ENCODE measurements at regions not wholly inside any gene's neighbourhood (a gene's known extent, or its start where the extent isn't known, plus 50 kb on each side); places are given as distances from the start of the nearest gene placed in this dataset.
A peak's percentile ranks its signal among the peaks of the same experiment; 100 is the strongest.

- Histone ChIP-seq H3K4me3 (ENCODE audit: low read length) (no peak overlapping the region), H3F3A (ENCODE audit: insufficient read depth, low read length, poor library complexity, severe bottlenecking) (no peaks in the 10 kb centered on the region), H3K9ac (ENCODE audit: low read length) (no peak overlapping the region), H3K9me2 (ENCODE audit: insufficient read depth, low read length) (no peaks in the 10 kb centered on the region), H3K4me2 (ENCODE audit: low read length) (no peak overlapping the region), H3K27ac (ENCODE audit: low read length) (no peak overlapping the region), H4K20me1 (ENCODE audit: insufficient read depth) (no peaks in the 10 kb centered on the region), H3K79me2 (replicated peaks; ENCODE audit: insufficient read depth, low read length) (no peaks in the 10 kb centered on the region), H3K27me3 (ENCODE audit: insufficient read depth, low read depth, low read length) (no peaks in the 10 kb centered on the region), H3K9me3 (ENCODE audit: low read length) (no peaks in the 10 kb centered on the region), H2AFZ (ENCODE audit: low read depth, low read length) (no peak overlapping the region), H3K36me3 (ENCODE audit: insufficient read depth, low read length) (no peaks in the 10 kb centered on the region)
- no peak for TF ChIP-seq CTCF (IDR thresholded peaks at IDR 0.05; ENCODE audit: poor library complexity, severe bottlenecking)
- TF ChIP-seq TAF1 (IDR thresholded peaks at IDR 0.05; ENCODE audit: low read depth), result no peak
- no peak for TF ChIP-seq EZH2 (IDR thresholded peaks at IDR 0.05; ENCODE audit: borderline replicate concordance, insufficient read depth, low read length, poor library complexity, severe bottlenecking)
- no peak for TF ChIP-seq REST (IDR thresholded peaks at IDR 0.05; ENCODE audit: borderline replicate concordance)
- TF ChIP-seq RAD21 (conservative IDR thresholded peaks at IDR 0.05), result no peak
- no peak for TF ChIP-seq MXI1 (conservative IDR thresholded peaks at IDR 0.05; ENCODE audit: poor library complexity, severe bottlenecking)
- no peak for TF ChIP-seq POLR2AphosphoS5 (IDR thresholded peaks at IDR 0.05)
- no peak for TF ChIP-seq SMC3 (conservative IDR thresholded peaks at IDR 0.05; ENCODE audit: poor library complexity)
- TF ChIP-seq EP300 (conservative IDR thresholded peaks at IDR 0.05; ENCODE audit: poor library complexity, severe bottlenecking), result no peak
These were observed 161.5 kb upstream of the NT5C1B start for GRCh38 chr2:18750672-18751554.

- no peak overlapping the region for H3K27ac ChIP-seq (ENCODE audit: low read length)
- no peak for TF ChIP-seq TAF1 (IDR thresholded peaks at IDR 0.05; ENCODE audit: low read depth)
- TF ChIP-seq CTCF (IDR thresholded peaks at IDR 0.05; ENCODE audit: poor library complexity, severe bottlenecking), result peak; percentile 82
- peak; percentile 91 for TF ChIP-seq RAD21 (conservative IDR thresholded peaks at IDR 0.05)
- peak; percentile 93 for TF ChIP-seq SMC3 (conservative IDR thresholded peaks at IDR 0.05; ENCODE audit: poor library complexity)
- TF ChIP-seq POLR2AphosphoS5 (IDR thresholded peaks at IDR 0.05), result no peak
- H3K36me3 ChIP-seq (ENCODE audit: insufficient read depth, low read length), result no peaks in the 10 kb centered on the region
- no peaks in the 10 kb centered on the region for H4K20me1 ChIP-seq (ENCODE audit: insufficient read depth)
- no peaks in the 10 kb centered on the region for H3K79me2 ChIP-seq (replicated peaks; ENCODE audit: insufficient read depth, low read length)
- no peaks in the 10 kb centered on the region for H3F3A ChIP-seq (ENCODE audit: insufficient read depth, low read length, poor library complexity, severe bottlenecking)
- no peak overlapping the region for H3K4me2 ChIP-seq (ENCODE audit: low read length)
- H3K9me2 ChIP-seq (ENCODE audit: insufficient read depth, low read length), result no peaks in the 10 kb centered on the region
- H3K9ac ChIP-seq (ENCODE audit: low read length), result no peak overlapping the region
- H3K4me3 ChIP-seq (ENCODE audit: low read length), result no peak overlapping the region
- H2AFZ ChIP-seq (ENCODE audit: low read depth, low read length), result no peak overlapping the region
- no peaks in the 10 kb centered on the region for H3K27me3 ChIP-seq (ENCODE audit: insufficient read depth, low read depth, low read length)
- no peaks in the 10 kb centered on the region for H3K9me3 ChIP-seq (ENCODE audit: low read length)
These were observed 160.7 kb upstream of the NT5C1B start for GRCh38 chr2:18749912-18750526.

Data from neural cell (in vitro differentiated cells).